GM20000 (cell line): ENCODE measurements at regions not wholly inside any gene's neighbourhood (a gene's known extent, or its start where the extent isn't known, plus 50 kb on each side); places are given as distances from the start of the nearest gene placed in this dataset.

ENCODE experiments used
- DNase-seq: peaks from one replicate; pipeline ENCODE4 v3.0.0; 2012; ENCODE audit warnings: low spot score
- TF ChIP-seq, protein P1 (sequence below): IDR thresholded peaks from 2 replicates; pipeline ENCODE4 v1.5.1; 2012; ENCODE audit warnings: mild to moderate bottlenecking, control low read depth; ENCODE audit errors: extremely low read depth, missing control alignments

DNA sequence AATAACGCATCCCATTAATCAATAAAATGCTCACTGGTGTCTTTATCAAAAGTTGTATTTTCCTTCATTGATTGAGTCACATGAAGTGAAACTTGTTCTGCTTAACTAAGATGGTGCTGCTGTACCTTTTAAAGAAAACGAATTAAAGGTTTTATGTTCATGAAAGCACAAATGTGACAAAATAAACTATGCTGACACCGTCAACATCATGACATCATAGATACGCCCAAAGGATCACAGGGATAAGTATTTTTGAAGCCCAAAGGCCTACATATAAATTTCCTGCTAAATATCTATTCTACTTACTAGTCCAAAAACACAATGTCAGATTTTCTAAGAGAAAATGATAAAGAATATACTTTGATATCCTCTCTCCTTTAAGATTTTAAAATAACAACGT lies 94.4 kb downstream of the FAM217A start:
- TF ChIP-seq, protein P1, sequence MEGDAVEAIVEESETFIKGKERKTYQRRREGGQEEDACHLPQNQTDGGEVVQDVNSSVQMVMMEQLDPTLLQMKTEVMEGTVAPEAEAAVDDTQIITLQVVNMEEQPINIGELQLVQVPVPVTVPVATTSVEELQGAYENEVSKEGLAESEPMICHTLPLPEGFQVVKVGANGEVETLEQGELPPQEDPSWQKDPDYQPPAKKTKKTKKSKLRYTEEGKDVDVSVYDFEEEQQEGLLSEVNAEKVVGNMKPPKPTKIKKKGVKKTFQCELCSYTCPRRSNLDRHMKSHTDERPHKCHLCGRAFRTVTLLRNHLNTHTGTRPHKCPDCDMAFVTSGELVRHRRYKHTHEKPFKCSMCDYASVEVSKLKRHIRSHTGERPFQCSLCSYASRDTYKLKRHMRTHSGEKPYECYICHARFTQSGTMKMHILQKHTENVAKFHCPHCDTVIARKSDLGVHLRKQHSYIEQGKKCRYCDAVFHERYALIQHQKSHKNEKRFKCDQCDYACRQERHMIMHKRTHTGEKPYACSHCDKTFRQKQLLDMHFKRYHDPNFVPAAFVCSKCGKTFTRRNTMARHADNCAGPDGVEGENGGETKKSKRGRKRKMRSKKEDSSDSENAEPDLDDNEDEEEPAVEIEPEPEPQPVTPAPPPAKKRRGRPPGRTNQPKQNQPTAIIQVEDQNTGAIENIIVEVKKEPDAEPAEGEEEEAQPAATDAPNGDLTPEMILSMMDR, result no peak
- no peak for DNase-seq

- no peak for DNase-seq
- TF ChIP-seq, protein P1, result no peak
Measured at GRCh38 chr6:3986241-3986640, 92.7 kb downstream of the FAM217A start.

DNA sequence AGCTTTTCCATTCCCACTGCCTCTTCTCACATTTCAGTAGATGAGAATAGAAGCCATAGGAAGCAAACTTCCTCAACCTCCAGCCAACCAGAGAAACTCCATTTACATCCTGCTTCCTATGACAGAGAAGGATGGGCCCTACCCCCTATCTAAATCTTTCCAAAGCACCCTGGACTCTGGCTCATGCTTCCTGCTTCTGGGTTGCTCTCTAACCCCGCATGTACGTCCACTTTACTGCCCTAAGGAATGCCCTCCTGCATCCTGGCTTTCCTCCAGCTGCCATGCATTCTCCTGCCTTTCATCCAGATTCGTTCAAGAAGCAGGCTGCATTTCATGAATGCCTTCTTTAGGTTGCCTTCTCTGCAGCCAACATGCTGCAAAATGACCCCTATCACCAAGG lies 91.9 kb downstream of the FAM217A start:
- no peak for DNase-seq
- TF ChIP-seq, protein P1, result no peak

- no peak for DNase-seq
- TF ChIP-seq, protein P1, result no peak
Measured at GRCh38 chr6:3987576-3987975, 91.4 kb downstream of the FAM217A start.

DNA sequence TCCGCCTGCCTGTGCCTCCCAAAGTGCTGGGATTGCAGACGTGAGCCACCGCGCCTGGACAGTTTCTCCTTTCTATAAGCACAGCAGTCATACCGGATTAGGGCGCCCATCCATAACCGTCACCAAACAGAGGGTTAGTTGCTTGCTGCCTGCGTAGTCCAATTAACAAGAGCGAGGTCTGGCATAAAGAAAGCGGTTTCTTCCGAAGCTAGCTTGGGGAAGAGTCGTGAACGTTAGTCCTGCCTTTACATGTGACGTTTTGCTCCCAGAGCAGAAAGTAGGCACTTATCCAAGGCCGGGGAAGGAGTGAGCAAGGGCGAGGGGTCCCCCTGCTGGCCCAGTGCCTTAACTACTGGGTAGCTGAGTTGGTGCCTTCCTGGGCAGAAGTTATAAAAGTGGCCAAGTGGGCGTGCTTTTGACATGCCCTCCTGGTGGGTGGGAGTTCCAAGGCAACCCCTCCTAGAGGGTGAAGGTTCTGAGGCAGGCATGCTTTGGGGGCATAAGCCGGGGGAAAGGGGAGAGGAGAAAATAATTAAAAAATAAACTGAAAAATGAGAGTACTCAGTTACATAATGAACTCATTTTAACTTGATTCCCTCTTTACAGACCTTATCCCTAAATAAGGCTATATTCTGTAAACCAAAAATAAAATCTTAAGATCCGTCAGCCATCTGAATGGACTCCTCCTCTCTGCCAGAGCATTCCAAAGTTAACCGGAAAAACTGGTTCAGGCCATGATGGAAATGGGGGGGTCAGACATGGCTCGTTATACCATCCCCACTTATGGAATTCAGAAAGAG lies 88.0 kb downstream of the FAM217A start:
- DNase-seq, result peak; percentile 71
- TF ChIP-seq, protein P1, result peak; percentile 89

- TF ChIP-seq, protein P1, result no peak
Measured at GRCh38 chr6:3991941-3992340, 87.0 kb downstream of the FAM217A start.

DNA sequence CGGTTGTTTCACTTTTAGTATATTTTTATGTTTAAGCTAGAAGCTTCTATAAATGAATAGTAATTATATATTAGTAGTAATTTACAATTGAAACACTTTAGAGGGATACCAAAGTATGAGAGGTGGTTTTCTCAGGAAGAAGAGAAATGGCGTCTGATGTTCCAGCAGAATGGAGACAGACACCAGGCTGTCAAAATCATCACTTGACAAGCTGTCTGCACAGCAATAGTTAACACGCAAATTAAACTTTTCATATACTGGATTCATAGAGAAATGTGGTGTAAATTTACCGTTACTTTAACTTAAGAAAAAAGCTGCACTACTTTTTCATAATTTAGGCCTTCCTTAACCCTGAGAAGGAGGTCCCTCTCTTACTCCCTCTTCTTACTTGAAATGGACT lies 82.6 kb downstream of the FAM217A start:
- TF ChIP-seq, protein P1, result no peak
- no peak for DNase-seq

More at GRCh38 chr6:3991941-3992340, 87.0 kb downstream of the FAM217A start:
- DNase-seq, result no peak
